SU-DHL-6 (cell line): ENCODE measurements at regions not wholly inside any gene's neighbourhood (a gene's known extent, or its start where the extent isn't known, plus 50 kb on each side); places are given as distances from the start of the nearest gene placed in this dataset.

ENCODE experiments used
- H2AFZ ChIP-seq: fragments of 200-600 bp; sonication (generic); 2 replicates; pipeline ENCODE4 v1.6.1; 2014; ENCODE audit warnings: low read depth, mild to moderate bottlenecking, moderate library complexity, mixed read lengths, antibody characterized with exemption, low read length; ENCODE audit not compliant: severe bottlenecking
- H3F3A ChIP-seq: fragments of 200-600 bp; shearing (Covaris generic); 2 replicates; pipeline ENCODE4 v1.6.0; 2016; ENCODE audit warnings: antibody characterized with exemption, mild to moderate bottlenecking; ENCODE audit not compliant: insufficient read depth
- H3K27ac ChIP-seq: fragments of 200-600 bp; sonication (generic); 2 replicates; pipeline ENCODE4 v1.5.1; 2016; ENCODE audit warnings: low read depth, mild to moderate bottlenecking, low read length, moderate library complexity, mixed read lengths
- H3K27me3 ChIP-seq: fragments of 200-600 bp; sonication (generic), shearing (Covaris generic); 2 replicates; pipeline ENCODE4 v1.6.0; 2014; ENCODE audit warnings: mild to moderate bottlenecking, low read length
- H3K36me3 ChIP-seq: fragments of 200-600 bp; sonication (generic); 2 replicates; pipeline ENCODE4 v1.6.1; 2014; ENCODE audit warnings: mild to moderate bottlenecking, low read length, mixed read lengths
- H3K4me2 ChIP-seq: fragments of 300-600, 200-600 bp; shearing (Covaris generic), sonication (generic); 2 replicates; pipeline ENCODE4 v1.6.0; 2014; ENCODE audit warnings: low read length, low read depth, mild to moderate bottlenecking; ENCODE audit not compliant: poor library complexity, severe bottlenecking
- H3K4me3 ChIP-seq: fragments of 200-600 bp; sonication (generic); 2 replicates; pipeline ENCODE4 v1.5.1; 2014; ENCODE audit warnings: antibody characterized with exemption, low read length, mild to moderate bottlenecking, mixed read lengths; ENCODE audit not compliant: insufficient read depth, poor library complexity, severe bottlenecking
- H3K79me2 ChIP-seq: fragments of 200-600 bp; sonication (generic); 2 replicates; pipeline ENCODE4 v1.6.1; 2014; ENCODE audit warnings: mild to moderate bottlenecking, low read length, moderate library complexity; ENCODE audit not compliant: insufficient read depth
- H3K9ac ChIP-seq: fragments of 200-600 bp; sonication (generic); 2 replicates; pipeline ENCODE4 v1.7.0; 2014; ENCODE audit warnings: mild to moderate bottlenecking, low read length
- H3K9me2 ChIP-seq: fragments of 200-600 bp; sonication (generic); replicated peaks from 2 replicates; pipeline ENCODE4 v1.6.1; 2014; ENCODE audit warnings: low read length; ENCODE audit not compliant: insufficient read depth
- H3K9me3 ChIP-seq: fragments of 200-600 bp; sonication (generic); 2 replicates; pipeline ENCODE4 v1.6.1; 2014; ENCODE audit warnings: low read length, mixed read lengths; ENCODE audit not compliant: insufficient read depth
- H4K20me1 ChIP-seq: fragments of 200-600 bp; sonication (generic); 2 replicates; pipeline ENCODE4 v1.6.1; 2014; ENCODE audit warnings: low read depth, mild to moderate bottlenecking, antibody characterized with exemption, low read length, moderate library complexity, mixed read lengths
- EZH2phosphoT487 ChIP-seq: fragments of 200-600 bp; sonication (generic), shearing (Covaris generic); conservative IDR thresholded peaks from 2 replicates; pipeline ENCODE4 v1.6.1; 2018; ENCODE audit warnings: mild to moderate bottlenecking, antibody characterized with exemption, low read length, moderate library complexity, mixed read lengths
- TF ChIP-seq, protein P1 (sequence below): fragments of 200-600 bp; sonication (generic); IDR thresholded peaks from one replicate; pipeline ENCODE4 v1.5.1; 2017; ENCODE audit warnings: antibody characterized with exemption, mild to moderate bottlenecking, low read length, moderate library complexity; ENCODE audit not compliant: insufficient read depth, poor library complexity, severe bottlenecking

DNA sequence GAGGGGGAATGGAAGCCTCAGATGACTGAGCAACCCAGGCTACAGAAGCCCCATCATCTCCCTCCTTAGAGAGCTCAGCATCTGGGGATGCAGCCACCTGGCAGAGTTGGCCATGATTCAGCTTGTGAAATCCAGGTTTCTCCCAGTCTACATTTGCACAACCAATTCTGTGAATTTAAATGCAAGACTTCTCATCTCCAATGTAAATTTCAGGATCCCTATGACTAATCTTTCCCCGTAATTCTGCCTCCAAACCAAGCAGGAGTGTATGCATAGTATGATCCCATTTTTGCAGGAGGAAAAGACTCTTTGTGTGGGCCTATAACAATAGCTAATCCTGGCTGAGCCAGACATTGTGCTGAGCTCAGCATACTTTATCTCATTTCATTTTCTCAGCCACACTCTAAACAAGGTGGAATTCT, 59.6 kb upstream of the IL17B start:
- Histone ChIP-seq H2AFZ (no peak overlapping the region), H3K27ac (no peak overlapping the region), H3F3A (no peaks in the 10 kb centered on the region), H3K9me3 (no peaks in the 10 kb centered on the region), H3K79me2 (no peaks in the 10 kb centered on the region), H3K4me2 (no peak overlapping the region), H3K4me3 (no peak overlapping the region), H3K36me3 (no peaks in the 10 kb centered on the region), H4K20me1 (no peaks in the 10 kb centered on the region), H3K27me3 (no peaks in the 10 kb centered on the region), H3K9ac (no peak overlapping the region), H3K9me2 (no peaks in the 10 kb centered on the region)
- TF ChIP-seq, protein P1, sequence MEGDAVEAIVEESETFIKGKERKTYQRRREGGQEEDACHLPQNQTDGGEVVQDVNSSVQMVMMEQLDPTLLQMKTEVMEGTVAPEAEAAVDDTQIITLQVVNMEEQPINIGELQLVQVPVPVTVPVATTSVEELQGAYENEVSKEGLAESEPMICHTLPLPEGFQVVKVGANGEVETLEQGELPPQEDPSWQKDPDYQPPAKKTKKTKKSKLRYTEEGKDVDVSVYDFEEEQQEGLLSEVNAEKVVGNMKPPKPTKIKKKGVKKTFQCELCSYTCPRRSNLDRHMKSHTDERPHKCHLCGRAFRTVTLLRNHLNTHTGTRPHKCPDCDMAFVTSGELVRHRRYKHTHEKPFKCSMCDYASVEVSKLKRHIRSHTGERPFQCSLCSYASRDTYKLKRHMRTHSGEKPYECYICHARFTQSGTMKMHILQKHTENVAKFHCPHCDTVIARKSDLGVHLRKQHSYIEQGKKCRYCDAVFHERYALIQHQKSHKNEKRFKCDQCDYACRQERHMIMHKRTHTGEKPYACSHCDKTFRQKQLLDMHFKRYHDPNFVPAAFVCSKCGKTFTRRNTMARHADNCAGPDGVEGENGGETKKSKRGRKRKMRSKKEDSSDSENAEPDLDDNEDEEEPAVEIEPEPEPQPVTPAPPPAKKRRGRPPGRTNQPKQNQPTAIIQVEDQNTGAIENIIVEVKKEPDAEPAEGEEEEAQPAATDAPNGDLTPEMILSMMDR, result no peak
- no peak for TF ChIP-seq EZH2phosphoT487

DNA sequence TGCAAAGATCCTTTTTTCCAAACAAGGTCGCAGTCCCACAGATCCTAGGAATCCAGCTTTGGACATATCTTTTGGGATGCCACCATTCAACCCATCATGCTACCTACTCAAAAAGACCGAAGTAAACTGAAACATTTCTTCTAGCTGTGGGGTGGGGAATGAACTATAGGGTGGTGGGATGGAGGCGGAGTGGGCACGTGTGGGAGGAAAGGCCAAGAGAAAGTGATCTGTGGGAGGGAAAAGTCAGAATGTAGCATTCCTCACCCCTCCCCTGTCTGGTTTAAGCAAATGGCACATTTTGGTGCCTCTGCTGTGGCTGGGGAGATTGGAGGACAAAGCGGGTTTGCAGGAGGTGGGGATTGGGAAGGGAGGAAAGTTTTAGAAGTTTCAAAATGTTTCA, 59.2 kb upstream of the IL17B start:
- H3K9me3 ChIP-seq, result no peaks in the 10 kb centered on the region
- no peaks in the 10 kb centered on the region for H3K79me2 ChIP-seq
- no peak overlapping the region for H3K9ac ChIP-seq
- no peaks in the 10 kb centered on the region for H3F3A ChIP-seq
- H3K27me3 ChIP-seq, result no peaks in the 10 kb centered on the region
- H2AFZ ChIP-seq, result no peak overlapping the region
- no peak for TF ChIP-seq EZH2phosphoT487
- TF ChIP-seq, protein P1, result no peak
- no peaks in the 10 kb centered on the region for H3K9me2 ChIP-seq
- no peaks in the 10 kb centered on the region for H3K36me3 ChIP-seq
- no peak overlapping the region for H3K4me2 ChIP-seq
- no peak overlapping the region for H3K4me3 ChIP-seq
- H3K27ac ChIP-seq, result no peak overlapping the region
- no peaks in the 10 kb centered on the region for H4K20me1 ChIP-seq

DNA sequence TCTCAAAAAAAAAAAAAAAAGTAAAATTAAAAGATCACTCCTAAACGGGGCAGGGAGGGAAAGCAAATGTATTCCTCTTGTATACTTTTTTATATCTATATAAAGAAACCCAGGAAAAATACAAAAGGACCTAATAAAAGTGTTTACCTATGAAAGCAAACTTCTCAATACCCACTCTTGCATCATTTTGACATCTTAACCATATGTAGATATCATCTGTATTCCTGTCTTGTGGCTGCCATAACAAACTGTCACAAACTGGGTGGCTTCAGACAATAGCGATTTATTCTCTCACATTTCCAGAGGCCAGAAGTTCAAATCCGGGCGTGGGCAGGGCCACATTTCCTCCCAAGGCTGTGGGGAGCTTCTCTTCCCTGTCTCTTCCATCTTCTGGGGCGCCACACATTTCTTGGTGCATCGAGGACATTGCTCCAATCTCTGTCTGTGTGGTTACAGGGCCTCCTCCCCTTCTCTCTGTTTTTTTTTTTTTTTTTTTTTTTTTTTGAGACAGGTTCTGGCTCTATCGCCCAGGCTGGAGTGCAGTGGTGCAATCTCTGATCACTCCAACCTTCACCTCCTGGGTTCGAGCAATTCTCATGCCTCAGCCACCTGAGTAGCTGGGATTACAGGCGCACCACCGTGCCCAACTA, 58.4 kb upstream of the IL17B start:
- Histone ChIP-seq H3K4me3 (no peak overlapping the region), H3K36me3 (no peaks in the 10 kb centered on the region), H2AFZ (no peak overlapping the region), H3K27me3 (no peaks in the 10 kb centered on the region), H3K27ac (no peak overlapping the region), H3F3A (no peaks in the 10 kb centered on the region), H3K9me2 (no peaks in the 10 kb centered on the region), H3K9me3 (no peaks in the 10 kb centered on the region), H3K79me2 (no peaks in the 10 kb centered on the region), H4K20me1 (no peaks in the 10 kb centered on the region), H3K4me2 (no peak overlapping the region), H3K9ac (no peak overlapping the region)
- TF ChIP-seq, protein P1, result no peak
- no peak for TF ChIP-seq EZH2phosphoT487
